ENCODE measurements at regions not wholly inside any gene's neighbourhood (a gene's known extent, or its start where the extent isn't known, plus 50 kb on each side); places are given as distances from the start of the nearest gene placed in this dataset.

- TF ChIP-seq CTCF (IDR thresholded peaks at IDR 0.05) (no peak), POLR2A (IDR thresholded peaks at IDR 0.05) (no peak)
Observed at GRCh38 chr7:25759748-25760147, 392.2 kb upstream of the NFE2L3 start.

Measured in Peyer's patch (tissue), 4 donors.